Esophagus squamous epithelium (tissue), 5 donors: ENCODE measurements at regions not wholly inside any gene's neighbourhood (a gene's known extent, or its start where the extent isn't known, plus 50 kb on each side); places are given as distances from the start of the nearest gene placed in this dataset.
"Not testable (repeated sequence)": the region's sequence is repeated elsewhere in the genome, so short reads cannot be mapped to it uniquely, and the experiment has no call there.

Experiments
- DNase-seq: peaks from one replicate; lab custom pipeline; 2025; lab: John Stamatoyannopoulos, UW
- H3K27ac ChIP-seq, 4 donors: fragments of 200-600 bp; sonication (generic); one replicate each; pipeline ENCODE4 v1.5.1; 2016 to 2019; ENCODE audit warnings: mild to moderate bottlenecking in 1 of 4
- H3K27me3 ChIP-seq, 4 donors: fragments of 200-600 bp; sonication (generic); 1 replicate in 3 of 4; 2 replicates in 1 of 4; pipeline versions ENCODE4 v1.5.1 to v1.6.0; 2017 to 2021; ENCODE audit warnings: antibody characterized with exemption in 1 of 4
- H3K36me3 ChIP-seq, 3 donors: fragments of 200-600 bp; sonication (generic); one replicate each; pipeline ENCODE4 v1.5.1; 2016 to 2019
- H3K4me1 ChIP-seq, 3 donors: fragments of 200-600 bp; sonication (generic); one replicate each; pipeline ENCODE4 v1.5.1; 2017 to 2019
- H3K4me3 ChIP-seq, 4 donors: fragments of 200-600 bp; sonication (generic); 1 replicate in 3 of 4; 2 replicates in 1 of 4; pipeline ENCODE4 v1.5.1; 2016 to 2019; ENCODE audit warnings: mild to moderate bottlenecking in 2 of 4, moderate library complexity in 1 of 4
- H3K9me3 ChIP-seq, 3 donors: fragments of 200-600 bp; sonication (generic); one replicate each; pipeline ENCODE4 v1.5.1; 2016 to 2019
- CTCF ChIP-seq, 6 experiments: fragments of 450-650 bp in 4 of 6; fragments of 200-600 bp in 2 of 6; sonication (generic) in 2 of 6; IDR thresholded peaks; one replicate each; pipeline ENCODE4 v1.5.1; 2016 to 2019; ENCODE audit warnings: antibody characterized with exemption in 6 of 6, mild to moderate bottlenecking in 4 of 6, moderate library complexity in 4 of 6
- POLR2A ChIP-seq, 4 donors: fragments of 450-650 bp; IDR thresholded peaks; one replicate each; pipeline ENCODE4 v1.6.1; 2017; ENCODE audit warnings: antibody characterized with exemption in 4 of 4, mild to moderate bottlenecking in 4 of 4, moderate library complexity in 3 of 4
- WGBS, 2 donors: methylation state at CpG; one replicate each; pipeline ENCODE4 v1.1.5; 2018; 5-methylcytosine and 5-hydroxymethylcytosine counted together
- intact Hi-C: fragments of 100-400 bp; cut with DNase I; formaldehyde crosslinking; loops from one replicate; pipeline ENCODE4 v1.15.0; 2022
- small RNA-seq, 4 donors: library from RNA; depleted of rRNA; stranded (forward); fragments of <200 nt; gene quantifications; one replicate each; pipeline ENCODE3, GENCODE V24; 2016
- donor health status: DM: yes; HTN: yes; CAD: no.

- no peaks in the 10 kb centered on the region for H3K27me3 ChIP-seq
- no peaks in the 10 kb centered on the region for H3K4me1 ChIP-seq
- no peak overlapping the region for H3K27ac ChIP-seq
- H3K36me3 ChIP-seq, result no peaks in the 10 kb centered on the region
- H3K9me3 ChIP-seq, result no peaks in the 10 kb centered on the region
- intact Hi-C loops, result no loop called here
- no peak for TF ChIP-seq POLR2A (IDR thresholded peaks at IDR 0.05)
- no peak for TF ChIP-seq CTCF (IDR thresholded peaks at IDR 0.05)
- DNase-seq, result no peak
- 53 to 69% methylated on average over 2 of the region's 2 CpGs for WGBS, 2 donors
- no peak overlapping the region for H3K4me3 ChIP-seq
Observed at GRCh38 chr11:90286640-90287039, 63.8 kb upstream of the CHORDC1 start.

- intact Hi-C loops, result no loop called here
- H3K4me3 ChIP-seq, result no peak overlapping the region
- no peak overlapping the region for H3K27ac ChIP-seq
- WGBS, 2 donors, result 67 to 73% methylated on average over 1 of the region's 1 CpG
- no peaks in the 10 kb centered on the region for H3K4me1 ChIP-seq
- TF ChIP-seq POLR2A (IDR thresholded peaks at IDR 0.05) (no peak), CTCF (IDR thresholded peaks at IDR 0.05) (no peak)
- no peaks in the 10 kb centered on the region for H3K36me3 ChIP-seq
- no peaks in the 10 kb centered on the region for H3K27me3 ChIP-seq
- no peaks in the 10 kb centered on the region for H3K9me3 ChIP-seq
- DNase-seq, result no peak
Observed at GRCh38 chr11:90284171-90284570, 61.3 kb upstream of the CHORDC1 start.

- DNase-seq, H3K27me3 ChIP-seq, intact Hi-C loops, H3K36me3 ChIP-seq, H3K9me3 ChIP-seq, H3K27ac ChIP-seq, H3K4me3 ChIP-seq, H3K4me1 ChIP-seq: not testable (repeated sequence)
- WGBS, 2 donors, result 87 to 88% methylated on average over 12 to 13 of the region's 13 CpGs
Observed at GRCh38 chr11:90282551-90283071, 59.8 kb upstream of the CHORDC1 start.

GRCh38 chr11:90274362-90274761 is 51.5 kb upstream of the CHORDC1 start:
- Histone ChIP-seq H3K9me3 (no peaks in the 10 kb centered on the region), H3K36me3 (no peaks in the 10 kb centered on the region), H3K27ac (no peak overlapping the region), H3K4me3 (no peak overlapping the region), H3K4me1 (no peaks in the 10 kb centered on the region), H3K27me3 (no peaks in the 10 kb centered on the region)
- 80 to 82% methylated on average over 4 of the region's 4 CpGs for WGBS, 2 donors
- intact Hi-C loops, result no loop called here
- no peak for TF ChIP-seq CTCF (IDR thresholded peaks at IDR 0.05)
- DNase-seq, result no peak

Small RNA genes lying in the stretch of these regions (small RNA-seq; reads per million reads assigned to genes)
- gene AP001002.3 (0 reads per million in 4 donors), gene MIR1261 (0 reads per million in 4 donors), gene MIR4490 (0 reads per million in 4 donors)
